CD4-positive, alpha-beta T cell treated with Interleukin-17A for 1 hour (primary cell): ENCODE measurements at regions not wholly inside any gene's neighbourhood (a gene's known extent, or its start where the extent isn't known, plus 50 kb on each side); places are given as distances from the start of the nearest gene placed in this dataset.
"Not testable (repeated sequence)": the region's sequence is repeated elsewhere in the genome, so short reads cannot be mapped to it uniquely, and the experiment has no call there.

Source experiments
- DNase-seq: peaks from one replicate; pipeline ENCODE4 v3.0.0-alpha.2; 2020

DNA sequence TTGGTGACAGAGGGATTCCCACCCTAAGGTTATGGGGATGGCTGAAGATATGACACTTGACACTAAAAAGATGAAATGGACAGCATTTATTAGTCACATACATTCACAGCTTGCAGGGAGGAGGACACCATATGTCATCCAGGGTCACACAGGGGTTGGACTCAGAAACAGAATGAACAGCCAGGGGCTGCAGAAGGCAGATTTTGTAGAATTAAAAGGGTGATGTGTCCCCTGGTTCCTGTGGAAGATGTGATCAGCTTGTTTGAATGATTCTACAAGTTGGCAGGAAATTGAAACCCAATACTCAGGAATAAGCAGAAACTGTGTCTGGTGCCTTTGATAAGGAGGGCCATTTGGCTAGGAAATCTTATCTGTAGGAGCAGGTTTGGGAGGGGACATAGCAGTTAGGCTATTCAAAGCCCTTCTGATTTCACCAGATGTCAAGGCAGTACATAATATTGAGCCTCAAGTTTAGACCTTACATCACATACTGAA lies 102.3 kb upstream of the GRIN3A start:
- no peak for DNase-seq

DNA sequence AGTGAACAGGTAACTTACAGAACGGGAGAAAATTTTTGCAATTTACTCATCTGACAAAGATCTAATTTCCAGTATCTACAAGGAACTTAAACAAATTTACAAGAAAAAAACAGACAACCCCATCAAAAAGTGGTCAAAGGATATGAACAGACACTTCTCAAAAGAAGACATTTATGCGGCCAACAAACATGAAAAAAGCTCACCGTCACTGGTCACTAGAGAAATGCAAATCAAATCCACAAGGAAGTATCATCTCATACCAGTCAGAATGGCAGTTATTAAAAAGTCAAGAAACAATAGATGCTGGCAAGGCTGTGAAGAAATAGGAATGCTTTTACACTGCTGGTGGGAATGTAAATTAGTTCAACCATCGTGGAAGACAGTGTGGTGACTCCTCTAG lies 100.5 kb upstream of the GRIN3A start:
- DNase-seq = not testable (repeated sequence)

DNA sequence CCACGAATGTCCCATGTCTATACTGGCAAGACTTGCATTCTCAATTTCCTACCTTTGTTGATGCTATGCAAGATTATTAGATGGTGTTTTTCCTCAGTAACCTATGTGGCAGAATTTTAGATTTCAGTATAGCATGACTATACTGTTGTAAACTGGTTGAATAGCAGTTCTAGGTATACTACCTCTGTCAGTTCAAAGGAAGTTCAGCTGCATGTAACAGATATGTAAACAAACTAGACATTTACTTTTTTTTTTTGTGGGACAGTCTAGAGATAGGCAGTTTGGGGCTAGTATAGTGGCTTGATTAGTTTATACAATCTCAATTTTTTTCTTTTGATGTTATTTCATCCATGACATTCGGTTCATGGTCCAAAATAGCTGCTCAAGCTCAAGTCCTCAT lies 97.6 kb upstream of the GRIN3A start:
- no peak for DNase-seq

DNA sequence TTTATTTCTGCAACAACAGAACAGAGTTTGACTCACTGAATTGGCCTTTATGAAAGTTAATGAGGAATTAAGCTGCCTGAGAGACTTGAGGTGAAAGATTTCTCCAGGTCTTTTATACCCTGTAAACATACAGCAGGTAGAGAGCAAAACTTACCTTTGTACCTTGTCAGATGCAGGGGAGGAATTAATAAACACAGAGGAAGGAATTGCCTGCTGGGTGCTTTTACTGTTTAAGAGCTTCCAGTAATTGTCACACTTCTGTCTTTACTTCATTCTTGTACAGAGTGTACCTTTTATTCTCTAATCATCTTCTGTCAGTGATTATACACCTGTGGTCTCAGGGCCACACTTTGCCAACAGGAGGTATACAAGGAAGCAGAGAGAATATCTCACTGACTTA lies 94.0 kb upstream of the GRIN3A start:
- no peak for DNase-seq

DNA sequence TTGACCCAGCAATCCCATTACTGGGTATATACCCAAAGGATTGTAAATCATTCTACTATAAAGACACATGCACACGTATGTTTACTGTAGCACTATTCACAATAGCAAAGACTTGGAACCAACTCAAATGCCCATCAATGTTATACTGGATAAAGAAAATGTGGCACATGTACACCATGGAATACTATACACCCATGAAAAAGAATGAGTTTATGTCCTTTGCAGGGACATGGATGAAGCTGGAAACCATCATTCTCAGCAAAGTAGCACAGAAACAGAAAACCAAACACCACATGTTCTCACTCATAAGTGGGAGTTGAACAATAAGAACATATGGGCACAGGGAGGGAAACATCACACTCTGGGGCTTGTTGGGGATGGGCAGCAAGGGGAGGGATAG lies 83.0 kb upstream of the GRIN3A start:
- DNase-seq = not testable (repeated sequence)

DNA sequence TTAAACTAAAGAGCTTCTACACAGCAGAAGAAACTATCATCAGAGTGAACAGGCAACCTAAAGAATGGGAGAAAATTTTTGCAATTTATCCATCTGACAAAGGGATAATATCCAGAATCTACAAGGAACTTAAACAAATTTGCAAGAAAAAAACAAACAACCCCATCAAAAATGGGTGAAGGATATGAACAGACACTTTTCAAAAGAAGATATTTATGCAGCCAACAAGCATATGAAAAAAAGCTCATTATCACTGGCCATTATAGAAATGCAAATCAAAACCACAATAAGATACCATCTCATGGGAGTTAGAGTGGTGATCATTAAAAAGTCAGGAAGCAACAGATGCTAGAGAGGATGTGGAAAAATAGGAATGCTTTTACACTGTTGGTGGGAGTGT lies 82.5 kb upstream of the GRIN3A start:
- DNase-seq = not testable (repeated sequence)

DNA sequence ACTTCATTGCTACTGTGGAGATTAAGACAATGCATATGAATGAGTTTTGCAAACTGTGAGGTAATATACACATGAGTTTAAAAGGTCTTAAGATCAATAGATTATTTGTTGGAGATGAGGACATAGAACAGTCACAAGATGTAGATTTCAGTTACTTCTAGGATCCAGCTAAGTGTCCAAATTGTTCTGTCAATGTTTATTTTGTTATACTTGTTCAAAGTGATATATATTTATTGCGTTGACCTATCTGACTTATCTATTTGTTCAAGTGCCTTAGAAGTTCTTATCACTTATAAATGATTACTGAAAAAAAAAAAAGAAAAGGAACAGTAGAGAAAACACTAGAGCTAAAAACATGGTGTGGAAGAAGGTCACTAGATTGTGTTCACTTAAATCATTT lies 75.6 kb upstream of the GRIN3A start:
- DNase-seq = no peak

DNA sequence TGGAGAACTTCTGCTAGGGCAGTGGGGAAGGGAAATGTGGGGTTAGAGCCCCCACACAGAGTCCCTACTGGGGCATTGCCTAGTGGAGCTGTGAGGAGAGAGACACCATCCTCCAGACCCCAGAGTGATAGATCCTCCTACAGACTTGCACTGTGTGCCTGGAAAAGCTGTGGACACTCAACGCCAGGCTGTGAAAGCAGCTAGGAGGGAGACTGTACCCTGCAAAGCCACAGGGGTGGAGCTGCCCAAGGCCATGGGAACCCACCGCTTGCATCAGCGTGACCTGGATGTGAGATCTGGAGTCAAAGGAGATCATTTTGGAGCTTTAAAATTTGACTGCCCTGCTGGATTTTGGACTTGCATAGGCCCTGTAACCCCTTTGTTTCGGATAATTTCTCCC lies 69.4 kb upstream of the GRIN3A start:
- not testable (repeated sequence) for DNase-seq

DNA sequence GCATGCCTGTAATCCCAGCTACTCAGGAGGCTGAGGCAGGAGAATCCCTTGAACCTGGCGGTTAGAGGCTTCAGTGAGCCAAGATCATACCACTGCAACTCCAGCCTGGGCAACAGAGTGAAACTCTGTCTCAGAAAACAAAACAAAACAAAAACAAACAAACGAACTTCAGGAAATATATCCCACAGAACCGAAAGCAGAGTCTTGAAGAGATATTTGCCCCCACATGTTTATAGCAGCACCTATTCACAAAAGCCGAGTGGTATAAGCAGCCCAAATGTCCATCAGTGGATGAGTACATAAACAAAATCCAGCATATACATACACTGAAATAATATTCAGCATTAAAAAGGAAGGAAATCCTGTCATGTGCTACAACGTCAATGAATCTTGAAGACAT lies 57.6 kb upstream of the GRIN3A start:
- DNase-seq = no peak

DNA sequence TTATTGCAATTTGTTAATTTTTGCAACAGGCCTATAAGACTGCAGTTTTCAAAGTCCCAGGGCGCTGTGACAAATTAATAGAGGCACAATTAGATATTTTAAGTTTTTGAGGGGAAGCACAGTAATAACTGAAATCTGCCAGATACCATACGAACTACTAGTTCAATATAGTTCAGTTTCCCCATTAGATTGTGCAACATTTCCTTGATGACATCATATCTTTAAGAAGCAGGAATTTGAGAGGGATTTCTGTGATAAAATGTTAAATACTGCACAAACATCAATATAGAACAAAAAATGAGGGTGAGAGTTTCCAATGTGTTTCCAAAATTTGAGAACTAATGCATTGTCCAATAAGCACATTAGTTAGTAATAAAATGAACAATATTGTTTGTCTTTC lies 56.7 kb upstream of the GRIN3A start:
- DNase-seq = no peak

DNA sequence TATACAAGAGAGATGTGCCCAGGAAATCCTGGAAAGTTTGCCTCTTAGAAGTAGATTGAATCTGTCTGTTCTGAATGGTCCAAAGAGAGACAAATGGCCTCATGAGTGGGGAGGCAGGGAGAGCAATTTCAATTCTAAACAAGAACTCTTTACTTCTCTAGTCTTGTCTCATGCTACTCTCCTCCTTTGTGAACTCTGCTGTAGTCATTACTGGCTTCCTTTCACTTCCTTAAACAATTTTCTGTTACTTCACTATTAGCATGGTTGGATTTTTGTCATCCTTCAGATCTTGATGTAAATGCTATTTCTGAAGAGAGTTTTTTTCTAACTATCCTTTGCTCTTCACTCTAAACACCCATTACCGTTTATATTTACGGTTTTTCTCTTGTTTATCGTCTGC lies 54.0 kb upstream of the GRIN3A start:
- no peak for DNase-seq

DNA sequence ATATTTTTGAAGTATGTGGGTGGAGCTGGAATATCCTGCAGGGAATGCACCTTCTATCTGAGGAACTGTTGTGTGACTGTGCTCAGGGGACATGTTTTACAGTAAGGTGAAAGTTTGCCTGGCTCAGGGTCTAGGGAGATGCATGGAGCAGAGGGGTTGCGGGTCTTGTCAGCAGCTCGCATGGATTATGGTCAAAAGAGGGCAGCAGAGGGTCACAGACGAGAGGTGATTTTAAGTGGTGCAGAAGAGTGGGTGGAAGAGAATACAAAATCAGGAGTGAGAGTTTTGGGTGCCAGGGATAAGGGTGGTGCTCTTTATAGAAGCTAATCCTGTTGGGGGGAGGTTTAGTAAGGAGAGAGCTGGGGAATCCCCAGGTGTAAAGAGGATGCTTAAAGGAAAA lies 53.5 kb upstream of the GRIN3A start:
- DNase-seq = peak; percentile 4

DNA sequence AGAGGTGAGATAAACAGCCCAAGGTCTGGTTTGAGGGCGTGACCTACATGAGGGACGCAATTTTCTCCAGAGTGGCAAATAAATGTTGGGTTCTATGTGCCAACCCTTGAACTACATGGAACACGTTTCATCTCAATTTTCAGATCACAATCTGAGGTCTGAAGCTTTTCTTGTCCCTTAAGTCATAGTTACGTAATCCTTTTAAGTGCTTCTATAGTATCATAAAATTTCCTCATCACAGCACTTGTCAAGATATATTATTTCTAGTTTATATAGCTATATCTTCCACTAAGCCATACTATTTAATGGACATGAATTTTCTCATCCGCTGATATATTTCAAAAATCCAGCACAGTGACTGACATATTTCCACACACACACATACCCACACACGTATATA lies 53.1 kb upstream of the GRIN3A start:
- DNase-seq = no peak
